Prostate gland (tissue), 2 donors: ENCODE measurements at regions not wholly inside any gene's neighbourhood (a gene's known extent, or its start where the extent isn't known, plus 50 kb on each side); places are given as distances from the start of the nearest gene placed in this dataset.

Source experiments
- DNase-seq: peaks from one replicate; pipeline ENCODE4 v3.0.0-alpha.2; 2019; ENCODE audit warnings: low spot score
- H3K27ac ChIP-seq, 2 donors: fragments of 200-600 bp; sonication (generic); 2 replicates each; pipeline ENCODE4 v1.5.1; 2017 to 2019
- H3K27me3 ChIP-seq: fragments of 200-600 bp; sonication (generic); replicated peaks from 2 replicates; pipeline ENCODE4 v1.5.1; 2019; ENCODE audit not compliant: insufficient read depth
- H3K36me3 ChIP-seq, 2 donors: fragments of 200-600 bp; sonication (generic); 1 replicate in 1 of 2; 2 replicates in 1 of 2; pipeline versions ENCODE4 v1.5.1 to v1.8.1; 2017 to 2019
- H3K4me1 ChIP-seq: fragments of 200-600 bp; sonication (generic); replicated peaks from 2 replicates; pipeline ENCODE4 v1.5.1; 2019
- H3K4me3 ChIP-seq, 2 donors: fragments of 200-600 bp; sonication (generic); 2 replicates each; pipeline ENCODE4 v1.5.1; 2017 to 2019
- H3K9me3 ChIP-seq: fragments of 200-600 bp; sonication (generic); 2 replicates; pipeline ENCODE4 v1.5.1; 2017
- POLR2A ChIP-seq: fragments of 450-650 bp; IDR thresholded peaks from one replicate; pipeline ENCODE4 v1.6.1; 2016; ENCODE audit warnings: antibody characterized with exemption, mild to moderate bottlenecking
- POLR2AphosphoS5 ChIP-seq: sonication (generic); formaldehyde crosslinking; IDR thresholded peaks from one replicate; pipeline ENCODE4 v1.6.1; 2017; ENCODE audit warnings: antibody characterized with exemption
- WGBS: methylation state at CpG from one replicate; pipeline ENCODE4 v1.1.5; 2018; 5-methylcytosine and 5-hydroxymethylcytosine counted together
- intact Hi-C: fragments of 100-400 bp; cut with DNase I; formaldehyde crosslinking; loops from one replicate; pipeline ENCODE4 v1.14.2; 2022
- TF ChIP-seq, protein P1 (sequence below), 4 experiments: fragments of 200-600 bp in 2 of 4; fragments of 450-650 bp in 2 of 4; sonication (generic) in 2 of 4; IDR thresholded peaks; 1 replicate in 3 of 4; 2 replicates in 1 of 4; pipeline ENCODE4 v1.5.1; 2016 to 2019; ENCODE audit warnings: antibody characterized with exemption in 4 of 4, mild to moderate bottlenecking in 2 of 4, moderate library complexity in 2 of 4

GRCh38 chr6:14316651-14317386, 199.2 kb downstream of the CD83 start:
- H3K27ac ChIP-seq, result no peak overlapping the region

GRCh38 chr6:14317387-14317970, 199.9 kb downstream of the CD83 start:
- no peaks in the 10 kb centered on the region for H3K9me3 ChIP-seq
- no peak overlapping the region for H3K27ac ChIP-seq
- DNase-seq, result no peak
- intact Hi-C loops, result no loop called here
- H3K36me3 ChIP-seq, result no peaks in the 10 kb centered on the region
- no peak overlapping the region for H3K4me3 ChIP-seq
- WGBS, result 58% methylated on average over 6 of the region's 6 CpGs
- H3K27me3 ChIP-seq, result no peaks in the 10 kb centered on the region
- H3K4me1 ChIP-seq, result no peaks in the 10 kb centered on the region
- no peak for TF ChIP-seq POLR2AphosphoS5
- TF ChIP-seq, protein P1, sequence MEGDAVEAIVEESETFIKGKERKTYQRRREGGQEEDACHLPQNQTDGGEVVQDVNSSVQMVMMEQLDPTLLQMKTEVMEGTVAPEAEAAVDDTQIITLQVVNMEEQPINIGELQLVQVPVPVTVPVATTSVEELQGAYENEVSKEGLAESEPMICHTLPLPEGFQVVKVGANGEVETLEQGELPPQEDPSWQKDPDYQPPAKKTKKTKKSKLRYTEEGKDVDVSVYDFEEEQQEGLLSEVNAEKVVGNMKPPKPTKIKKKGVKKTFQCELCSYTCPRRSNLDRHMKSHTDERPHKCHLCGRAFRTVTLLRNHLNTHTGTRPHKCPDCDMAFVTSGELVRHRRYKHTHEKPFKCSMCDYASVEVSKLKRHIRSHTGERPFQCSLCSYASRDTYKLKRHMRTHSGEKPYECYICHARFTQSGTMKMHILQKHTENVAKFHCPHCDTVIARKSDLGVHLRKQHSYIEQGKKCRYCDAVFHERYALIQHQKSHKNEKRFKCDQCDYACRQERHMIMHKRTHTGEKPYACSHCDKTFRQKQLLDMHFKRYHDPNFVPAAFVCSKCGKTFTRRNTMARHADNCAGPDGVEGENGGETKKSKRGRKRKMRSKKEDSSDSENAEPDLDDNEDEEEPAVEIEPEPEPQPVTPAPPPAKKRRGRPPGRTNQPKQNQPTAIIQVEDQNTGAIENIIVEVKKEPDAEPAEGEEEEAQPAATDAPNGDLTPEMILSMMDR (IDR thresholded peaks at IDR 0.05), result peak in 1 of 4 experiments; percentile 1

More at GRCh38 chr6:14316651-14317386, 199.2 kb downstream of the CD83 start:
- intact Hi-C loops, result no loop called here
- Histone ChIP-seq H3K4me1 (no peaks in the 10 kb centered on the region), H3K27me3 (no peaks in the 10 kb centered on the region), H3K9me3 (no peaks in the 10 kb centered on the region), H3K36me3 (no peaks in the 10 kb centered on the region), H3K4me3 (no peak overlapping the region)
- WGBS, result 31% methylated on average over 10 of the region's 10 CpGs
- TF ChIP-seq POLR2AphosphoS5, result peak; percentile 49
- TF ChIP-seq, protein P1 (IDR thresholded peaks at IDR 0.05), result peak in 1 of 4 experiments; percentile 16
- no peak for TF ChIP-seq POLR2A
- DNase-seq, result peak; percentile 37

DNA sequence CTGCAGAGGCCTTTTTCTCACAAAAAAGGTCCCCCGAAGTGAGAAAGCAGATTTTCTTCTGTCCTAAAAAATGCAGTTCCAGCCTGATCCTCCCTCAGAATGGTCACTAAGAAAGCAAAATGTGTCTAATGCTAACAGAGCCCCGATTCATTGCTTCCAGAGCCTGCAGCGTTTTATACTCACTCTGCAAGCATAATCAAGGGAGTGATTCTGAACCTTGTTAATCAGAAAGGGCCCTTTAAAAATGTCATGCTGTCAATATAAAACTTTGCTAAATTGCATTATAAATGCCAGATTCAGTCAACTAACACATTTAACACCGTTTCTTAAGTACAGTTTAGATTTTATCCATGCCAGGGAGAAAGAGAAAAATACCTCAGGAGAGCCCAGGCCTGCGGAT, 202.8 kb downstream of the CD83 start:
- no peaks in the 10 kb centered on the region for H3K4me1 ChIP-seq
- no peak overlapping the region for H3K27ac ChIP-seq
- TF ChIP-seq POLR2A (no peak), POLR2AphosphoS5 (no peak)
- TF ChIP-seq, protein P1 (IDR thresholded peaks at IDR 0.05), result no peak
- 42% methylated on average over 5 of the region's 5 CpGs for WGBS
- H3K9me3 ChIP-seq, result no peaks in the 10 kb centered on the region
- intact Hi-C loops, result no loop called here
- no peak overlapping the region for H3K4me3 ChIP-seq
- H3K36me3 ChIP-seq, result no peaks in the 10 kb centered on the region
- no peaks in the 10 kb centered on the region for H3K27me3 ChIP-seq
- no peak for DNase-seq

GRCh38 chr6:14321992-14322772, 204.6 kb downstream of the CD83 start:
- H3K27me3 ChIP-seq, result no peaks in the 10 kb centered on the region

More at GRCh38 chr6:14321992-14322772, 204.6 kb downstream of the CD83 start:
- Histone ChIP-seq H3K36me3 (no peaks in the 10 kb centered on the region), H3K4me3 (no peak overlapping the region), H3K4me1 (no peaks in the 10 kb centered on the region), H3K9me3 (no peaks in the 10 kb centered on the region), H3K27ac (no peak overlapping the region)
- no peak for DNase-seq
- WGBS, result 84% methylated on average over 10 of the region's 10 CpGs
- TF ChIP-seq, protein P1 (IDR thresholded peaks at IDR 0.05), result no peak
- TF ChIP-seq POLR2AphosphoS5, result no peak
- no peak for TF ChIP-seq POLR2A
- intact Hi-C loops, result no loop called here
